Nephron progenitor cell (in vitro differentiated cells): ENCODE measurements at regions not wholly inside any gene's neighbourhood (a gene's known extent, or its start where the extent isn't known, plus 50 kb on each side); places are given as distances from the start of the nearest gene placed in this dataset.

ENCODE experiments used
- DNase-seq: peaks from one replicate; pipeline ENCODE4 v3.0.0; 2021
- H3K27ac Mint-ChIP-seq: 2 replicates; pipeline ENCODE4 v1.8.0; 2021; ENCODE audit warnings: mild to moderate bottlenecking, moderate library complexity, mixed read lengths
- H3K27me3 Mint-ChIP-seq: 2 replicates; pipeline ENCODE4 v1.8.0; 2021; ENCODE audit warnings: mild to moderate bottlenecking, low read depth, mixed read lengths; ENCODE audit not compliant: poor library complexity
- H3K36me3 Mint-ChIP-seq: 2 replicates; pipeline ENCODE4 v1.8.0; 2021; ENCODE audit warnings: low read depth, mixed read lengths
- H3K4me1 Mint-ChIP-seq: 2 replicates; pipeline ENCODE4 v1.8.0; 2021; ENCODE audit warnings: mixed read lengths
- H3K4me3 Mint-ChIP-seq: 2 replicates; pipeline ENCODE4 v1.8.0; 2021; ENCODE audit warnings: mild to moderate bottlenecking, moderate library complexity, mixed read lengths
- H3K9me3 Mint-ChIP-seq: 2 replicates; pipeline ENCODE4 v1.8.0; 2021; ENCODE audit warnings: mild to moderate bottlenecking, moderate library complexity, mixed read lengths
- CTCF ChIP-seq: fragments of 200-600 bp; sonication (generic); IDR thresholded peaks from 2 replicates; pipeline ENCODE4 v1.5.0; 2021; ENCODE audit warnings: antibody characterized with exemption

- Mint-ChIP-seq H3K4me3 (no peak overlapping the region), H3K36me3 (no peaks in the 10 kb centered on the region), H3K4me1 (peaks cover 18% of the 10 kb centered on the region), H3K27ac (no peak overlapping the region), H3K27me3 (peaks cover 4% of the 10 kb centered on the region), H3K9me3 (no peaks in the 10 kb centered on the region)
- DNase-seq, result no peak
- TF ChIP-seq CTCF, result no peak
Measured at GRCh38 chr6:15987569-15987968, 141.3 kb upstream of the MYLIP start.

- H3K4me3 Mint-ChIP-seq, result no peak overlapping the region
Measured at GRCh38 chr6:15986027-15986629, 142.8 kb upstream of the MYLIP start.

GRCh38 chr6:15985379-15985959, 143.4 kb upstream of the MYLIP start:
- DNase-seq, result no peak
- no peak overlapping the region for H3K27ac Mint-ChIP-seq
- H3K27me3 Mint-ChIP-seq, result peaks cover 5% of the 10 kb centered on the region
- no peaks in the 10 kb centered on the region for H3K9me3 Mint-ChIP-seq
- no peak overlapping the region for H3K4me3 Mint-ChIP-seq
- H3K36me3 Mint-ChIP-seq, result no peaks in the 10 kb centered on the region
- TF ChIP-seq CTCF, result no peak
- H3K4me1 Mint-ChIP-seq, result peaks cover 18% of the 10 kb centered on the region

More at GRCh38 chr6:15986027-15986629, 142.8 kb upstream of the MYLIP start:
- Mint-ChIP-seq H3K4me1 (peaks cover 18% of the 10 kb centered on the region), H3K36me3 (no peaks in the 10 kb centered on the region), H3K27me3 (peaks cover 4% of the 10 kb centered on the region), H3K9me3 (no peaks in the 10 kb centered on the region), H3K27ac (no peak overlapping the region)
- no peak for TF ChIP-seq CTCF
- DNase-seq, result no peak

GRCh38 chr6:15981956-15982355, 146.9 kb upstream of the MYLIP start:
- Mint-ChIP-seq H3K27ac (no peak overlapping the region), H3K27me3 (peaks cover 8% of the 10 kb centered on the region), H3K36me3 (no peaks in the 10 kb centered on the region), H3K4me1 (peaks cover 5% of the 10 kb centered on the region), H3K4me3 (no peak overlapping the region), H3K9me3 (no peaks in the 10 kb centered on the region)
- DNase-seq, result no peak
- TF ChIP-seq CTCF, result no peak

GRCh38 chr6:15980801-15981200, 148.1 kb upstream of the MYLIP start:
- H3K36me3 Mint-ChIP-seq, result no peaks in the 10 kb centered on the region
- DNase-seq, result no peak
- peaks cover 8% of the 10 kb centered on the region for H3K27me3 Mint-ChIP-seq
- H3K9me3 Mint-ChIP-seq, result no peaks in the 10 kb centered on the region
- peaks cover 5% of the 10 kb centered on the region for H3K4me1 Mint-ChIP-seq
- H3K27ac Mint-ChIP-seq, result no peak overlapping the region
- TF ChIP-seq CTCF, result no peak
- no peak overlapping the region for H3K4me3 Mint-ChIP-seq

- no peak for TF ChIP-seq CTCF
- Mint-ChIP-seq H3K9me3 (peaks cover 16% of the 10 kb centered on the region), H3K4me3 (no peak overlapping the region), H3K27me3 (peaks cover 4% of the 10 kb centered on the region), H3K27ac (no peak overlapping the region), H3K36me3 (peaks cover 6% of the 10 kb centered on the region), H3K4me1 (peaks cover 5% of the 10 kb centered on the region)
- DNase-seq, result no peak
Measured at GRCh38 chr6:15978426-15978825, 150.5 kb upstream of the MYLIP start.
